HuH-7.5 (cell line): ENCODE measurements at regions not wholly inside any gene's neighbourhood (a gene's known extent, or its start where the extent isn't known, plus 50 kb on each side); places are given as distances from the start of the nearest gene placed in this dataset.
"Not testable (repeated sequence)": the region's sequence is repeated elsewhere in the genome, so short reads cannot be mapped to it uniquely, and the experiment has no call there.

Experiments
- DNase-seq: peaks from one replicate; pipeline ENCODE4 v3.0.0; 2011; ENCODE audit warnings: low spot score

DNA sequence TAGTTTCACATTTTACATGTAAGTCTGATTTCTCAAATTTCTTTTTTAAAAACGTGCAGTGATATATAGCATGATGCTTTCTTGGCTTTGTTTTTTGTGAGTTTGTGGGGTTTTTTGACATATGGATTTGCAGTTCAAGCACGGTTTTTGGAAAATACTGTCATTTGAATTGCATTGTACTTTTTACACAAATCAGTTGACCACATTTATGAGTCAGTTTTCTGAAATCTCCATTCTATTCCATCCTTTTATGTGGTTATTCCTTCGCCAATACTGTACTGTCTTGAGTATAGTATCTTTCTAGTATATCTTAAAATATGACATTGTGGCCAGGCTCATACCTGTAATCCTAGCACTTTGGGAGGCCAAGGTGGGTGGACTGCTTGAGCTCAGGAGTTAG is 890.0 kb upstream of the CITED2 start:
- no peak for DNase-seq

DNA sequence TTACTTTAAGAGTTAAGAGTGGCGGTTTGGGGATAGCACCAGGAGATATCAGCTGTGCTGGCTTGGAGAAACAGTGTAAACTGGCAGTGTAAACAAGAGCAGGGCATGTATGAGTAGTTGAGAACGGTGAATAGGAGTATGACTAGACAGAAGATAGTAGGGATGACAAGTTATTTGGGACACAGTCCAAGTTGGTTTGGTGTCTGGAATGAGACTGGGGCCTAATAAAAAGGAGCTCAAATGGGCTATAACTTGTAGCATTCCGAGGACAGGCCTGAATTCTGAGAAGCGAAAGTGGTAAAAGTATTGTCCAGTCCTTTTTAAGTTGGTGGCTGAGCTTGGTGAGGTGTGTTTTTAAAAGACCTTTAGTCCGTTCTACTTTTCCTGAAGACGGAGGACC is 883.9 kb upstream of the CITED2 start:
- not testable (repeated sequence) for DNase-seq

DNA sequence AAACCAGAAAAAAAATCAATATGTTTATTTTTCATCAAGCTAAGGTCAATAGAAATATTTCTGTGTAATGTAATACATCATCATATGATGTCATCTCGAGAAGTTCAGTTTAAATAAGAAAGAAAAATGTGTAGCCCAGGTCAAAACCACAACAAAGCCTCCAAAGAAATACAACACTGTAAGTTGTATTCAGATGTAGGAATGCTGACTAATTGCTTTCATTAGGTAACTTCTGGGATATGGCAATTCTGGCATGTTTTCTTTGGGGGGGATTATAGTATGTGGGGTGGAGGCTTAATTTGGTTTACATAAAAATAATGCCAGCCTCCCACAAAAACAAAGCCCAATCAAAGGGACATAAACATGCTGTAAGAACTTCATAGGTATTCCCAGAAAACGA is 881.8 kb upstream of the CITED2 start:
- no peak for DNase-seq

DNA sequence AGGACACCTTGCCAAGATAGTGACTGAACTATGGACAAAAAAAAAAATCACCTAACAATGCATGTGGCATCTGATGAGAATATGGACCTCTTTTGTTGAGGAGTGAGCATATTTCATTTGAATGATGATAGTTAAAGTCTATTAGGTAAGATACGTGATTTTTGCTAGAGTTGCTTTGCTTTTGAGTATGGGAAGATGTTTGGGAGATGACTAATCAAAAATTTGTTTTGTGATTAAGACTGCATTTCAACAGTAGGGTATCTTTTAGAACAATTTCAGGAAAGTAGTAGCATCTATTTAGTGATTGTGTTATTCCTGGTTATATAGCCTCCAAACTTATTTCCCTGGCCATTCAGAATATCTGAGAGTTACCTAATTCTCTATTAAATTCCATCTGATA is 878.6 kb upstream of the CITED2 start:
- DNase-seq, result no peak

DNA sequence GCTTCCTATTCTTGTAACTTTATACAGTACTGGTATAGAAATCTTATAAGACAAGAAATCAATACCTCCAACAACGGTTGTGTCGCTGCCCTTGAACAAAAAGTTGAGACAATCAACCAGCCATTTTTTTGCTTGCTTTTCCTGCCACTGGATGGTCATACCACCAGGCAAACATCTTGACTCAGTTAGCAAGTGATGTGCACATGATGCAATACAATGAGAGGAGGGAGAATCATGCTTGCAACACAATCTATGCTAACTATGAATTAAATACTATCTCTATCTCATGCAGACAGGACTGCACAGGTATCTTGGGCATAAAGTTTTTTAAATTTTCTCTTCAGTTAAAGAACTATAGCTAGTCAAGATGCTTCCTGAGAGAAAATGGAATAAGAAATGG is 877.7 kb upstream of the CITED2 start:
- no peak for DNase-seq

DNA sequence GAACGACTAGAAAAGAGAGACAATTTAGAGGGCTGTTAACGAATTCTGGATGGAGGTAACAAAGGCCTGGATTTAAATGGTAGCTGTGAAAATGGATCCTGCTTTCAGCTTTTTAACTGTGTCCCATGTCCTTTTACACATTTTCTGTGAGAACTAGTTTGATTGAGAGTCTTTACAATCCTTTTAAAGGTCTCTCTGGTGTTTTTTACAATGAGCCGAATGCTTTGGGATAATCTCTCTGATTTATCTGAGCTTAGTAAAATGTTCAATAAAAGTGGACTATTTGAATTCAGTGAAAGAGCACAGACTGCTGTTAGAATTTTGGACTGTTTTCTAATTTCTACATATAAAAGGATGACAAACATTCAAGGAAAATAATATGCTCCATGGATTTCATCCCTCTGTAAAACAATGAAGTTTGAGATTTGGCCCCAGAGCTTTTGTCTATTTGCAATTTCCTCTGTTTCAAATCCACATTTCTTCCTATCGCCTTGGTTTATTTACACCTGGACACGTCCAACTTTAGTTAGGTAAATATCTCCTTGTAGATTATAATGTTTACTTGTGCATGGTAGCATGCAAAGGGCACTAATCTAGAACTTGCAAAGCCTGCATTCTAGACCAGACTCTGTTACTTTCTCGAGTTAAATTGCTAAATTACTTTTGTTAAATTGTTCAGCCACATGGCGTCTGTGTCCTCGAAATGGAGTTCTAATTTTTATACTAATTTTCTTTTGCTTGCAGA is 871.0 kb upstream of the CITED2 start:
- DNase-seq, result no peak

DNA sequence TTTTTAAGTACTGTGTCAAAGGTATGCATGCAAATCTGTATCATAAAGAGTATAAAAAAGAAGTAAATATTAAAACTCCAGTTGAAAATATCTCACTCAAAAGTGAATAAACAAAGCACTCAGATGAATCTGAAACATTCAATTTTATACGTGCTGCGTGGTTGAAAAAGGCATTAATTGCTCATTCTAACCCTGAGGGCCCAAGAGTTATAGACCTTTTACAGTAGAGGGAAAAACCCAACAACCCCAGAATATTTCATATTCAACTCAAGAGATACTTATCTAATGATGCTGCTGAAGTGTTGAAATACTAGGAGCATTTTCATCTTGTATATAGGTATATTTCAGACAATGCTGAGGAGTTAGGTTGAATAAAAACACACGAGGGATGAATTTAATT is 862.8 kb upstream of the CITED2 start:
- no peak for DNase-seq

DNA sequence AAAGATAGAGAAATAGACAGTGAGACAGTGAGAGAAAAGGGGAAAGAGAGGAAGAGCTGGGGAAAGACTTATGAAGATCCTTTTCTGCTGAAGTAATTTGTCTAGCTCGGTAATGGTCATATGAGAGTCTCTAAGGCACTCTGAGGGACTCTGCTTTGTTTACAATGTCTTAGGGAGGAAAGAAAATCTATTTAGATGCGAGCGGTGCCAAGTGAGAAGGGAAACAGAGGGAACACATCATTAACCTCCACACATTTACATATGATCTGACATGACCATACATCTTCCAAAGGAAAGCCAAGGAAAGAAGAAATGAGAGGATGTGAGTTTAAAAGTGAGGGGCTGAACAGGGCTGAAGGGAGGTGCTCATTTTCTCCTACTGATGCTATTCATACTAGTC is 862.3 kb upstream of the CITED2 start:
- DNase-seq, result no peak

DNA sequence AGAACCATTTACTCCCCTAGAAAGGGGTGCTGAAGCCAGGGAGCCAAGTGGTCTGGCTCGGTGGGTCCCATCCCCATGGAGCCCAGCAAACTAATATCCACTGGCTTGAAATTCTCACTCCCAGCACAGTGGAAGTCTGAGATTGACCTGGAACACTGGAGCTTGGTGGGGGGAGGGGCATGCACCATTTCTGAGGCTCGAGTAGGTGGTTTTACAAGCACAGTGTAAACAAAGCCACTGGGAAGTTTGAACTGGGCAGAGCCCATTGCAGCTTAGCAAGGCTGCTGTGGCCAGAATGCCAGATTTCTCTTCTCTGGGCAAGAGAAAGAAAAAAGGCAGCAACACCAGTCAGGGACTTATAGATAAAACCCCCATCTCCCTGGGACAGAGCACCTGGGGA is 855.8 kb upstream of the CITED2 start:
- DNase-seq, result no peak

DNA sequence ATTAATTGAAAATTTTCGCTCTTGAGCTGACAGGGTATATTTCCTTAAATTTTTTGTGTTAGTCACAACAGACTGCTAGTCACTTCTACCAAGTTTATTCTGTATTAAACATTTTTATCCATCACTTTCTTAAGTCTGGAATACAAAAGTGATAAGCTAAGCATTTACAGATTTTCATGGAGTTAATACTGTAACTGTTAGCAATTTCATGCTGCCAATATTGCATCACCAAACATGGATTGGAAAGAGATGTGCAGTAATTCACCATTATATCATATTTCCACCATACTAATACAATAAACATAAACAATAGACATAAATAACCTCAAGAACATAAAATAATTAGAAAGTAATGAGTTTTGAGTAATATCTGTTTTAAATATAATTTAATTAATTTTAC is 854.0 kb upstream of the CITED2 start:
- DNase-seq, result no peak

DNA sequence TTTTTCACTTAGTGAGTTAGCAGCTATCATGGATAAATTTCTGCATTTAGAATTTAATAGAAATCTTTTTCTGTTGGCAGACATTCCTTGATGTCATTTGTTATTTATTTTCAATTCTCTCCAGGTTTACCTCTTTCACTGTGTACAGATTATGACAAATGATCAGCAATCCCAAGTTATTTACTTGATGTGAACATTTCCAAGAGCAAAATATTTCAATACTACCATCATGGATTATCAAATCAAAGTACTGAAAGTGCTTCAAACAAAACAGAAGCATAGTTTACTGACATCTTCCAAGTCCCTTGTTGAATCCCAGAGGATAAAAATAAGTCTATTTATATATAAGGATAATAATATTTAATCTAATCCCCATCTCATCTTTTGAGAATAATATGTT is 852.2 kb upstream of the CITED2 start:
- DNase-seq, result no peak

DNA sequence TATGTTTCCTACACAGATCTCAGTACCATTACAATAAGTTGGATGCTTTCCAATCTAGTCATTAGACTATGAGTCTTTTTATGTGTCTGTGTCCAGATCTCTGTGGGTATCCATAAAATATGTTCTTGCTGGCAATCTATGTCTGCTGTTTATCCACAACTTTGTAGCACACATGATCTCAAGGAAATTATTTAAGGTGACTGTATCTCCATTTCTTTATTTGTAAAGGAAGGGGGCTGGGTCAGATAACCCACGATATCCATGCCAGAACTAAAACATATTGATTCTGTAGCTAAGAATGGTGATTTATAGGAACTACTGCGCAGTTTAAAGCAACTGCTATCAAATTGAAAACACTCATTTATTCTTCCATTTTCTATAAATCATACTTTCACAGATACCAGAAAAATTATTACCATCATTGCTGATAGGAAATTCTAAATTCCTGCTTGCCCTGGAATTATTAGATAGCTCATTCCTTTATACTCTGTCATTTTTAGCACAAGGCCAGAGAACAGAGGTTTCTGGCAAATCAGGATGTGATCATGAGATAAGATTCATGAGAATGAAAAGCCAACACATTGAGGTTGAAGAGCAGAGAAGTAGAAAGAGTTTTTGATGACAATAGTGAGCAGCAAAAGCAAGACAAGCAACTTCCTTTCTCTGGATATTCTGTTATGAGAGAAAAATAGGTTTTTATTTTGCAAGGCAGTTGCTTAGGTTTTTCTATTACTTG is 851.4 kb upstream of the CITED2 start:
- no peak for DNase-seq

DNA sequence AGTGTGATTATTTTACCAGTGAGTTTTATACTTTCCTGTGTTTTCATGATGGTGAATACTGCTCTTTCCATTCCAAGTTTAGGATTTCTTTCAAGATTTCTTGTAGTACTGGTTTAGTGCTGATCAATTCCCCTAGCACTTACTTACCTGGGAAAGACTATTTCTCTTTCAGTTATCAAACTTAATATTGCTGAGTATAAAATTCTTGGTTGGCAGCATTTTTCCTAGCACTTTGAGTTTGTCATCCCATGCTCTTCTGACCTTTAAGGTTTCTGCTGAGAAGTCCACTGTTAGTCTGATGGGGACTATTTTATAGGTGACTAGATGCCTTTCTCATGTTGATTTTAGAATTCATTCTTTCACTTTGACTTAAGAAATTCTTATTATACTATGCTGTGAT is 842.8 kb upstream of the CITED2 start:
- no peak for DNase-seq

DNA sequence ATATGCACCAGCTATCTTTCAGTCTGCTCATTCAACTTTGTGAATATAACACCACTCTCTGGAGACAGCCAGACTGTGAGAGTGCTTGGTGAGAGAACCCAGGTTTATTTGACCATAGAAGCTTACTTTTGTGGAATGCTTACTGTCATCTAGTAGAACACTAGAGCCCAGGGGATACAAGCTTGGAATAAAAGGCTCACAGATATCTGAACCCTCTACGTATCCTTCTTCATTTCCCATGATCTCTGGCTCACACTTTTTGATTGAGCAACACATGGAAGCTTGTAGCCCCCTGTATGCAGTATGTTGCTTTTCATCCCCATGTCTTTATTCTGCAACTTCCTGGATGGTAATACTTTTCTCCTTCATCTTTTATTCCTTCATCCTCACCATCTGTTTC is 835.3 kb upstream of the CITED2 start:
- DNase-seq, result no peak

DNA sequence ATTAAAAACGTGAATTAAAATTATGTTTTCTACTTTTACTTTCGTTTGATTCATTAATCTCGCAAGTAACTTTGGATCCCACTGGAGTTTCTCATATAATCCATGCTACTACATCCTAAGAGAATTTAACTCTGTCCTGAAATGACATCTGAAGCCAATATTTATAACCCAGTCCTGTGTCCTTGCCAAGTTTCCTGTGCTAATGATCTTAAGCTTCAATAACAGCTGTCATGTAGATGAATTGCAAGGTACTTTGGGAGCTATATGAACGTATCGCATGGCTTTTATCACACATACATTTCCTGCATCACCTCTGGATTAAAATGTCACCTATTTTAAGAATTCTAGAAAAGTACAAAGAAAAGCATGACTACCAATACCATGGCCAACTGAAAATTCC is 833.8 kb upstream of the CITED2 start:
- DNase-seq, result no peak

DNA sequence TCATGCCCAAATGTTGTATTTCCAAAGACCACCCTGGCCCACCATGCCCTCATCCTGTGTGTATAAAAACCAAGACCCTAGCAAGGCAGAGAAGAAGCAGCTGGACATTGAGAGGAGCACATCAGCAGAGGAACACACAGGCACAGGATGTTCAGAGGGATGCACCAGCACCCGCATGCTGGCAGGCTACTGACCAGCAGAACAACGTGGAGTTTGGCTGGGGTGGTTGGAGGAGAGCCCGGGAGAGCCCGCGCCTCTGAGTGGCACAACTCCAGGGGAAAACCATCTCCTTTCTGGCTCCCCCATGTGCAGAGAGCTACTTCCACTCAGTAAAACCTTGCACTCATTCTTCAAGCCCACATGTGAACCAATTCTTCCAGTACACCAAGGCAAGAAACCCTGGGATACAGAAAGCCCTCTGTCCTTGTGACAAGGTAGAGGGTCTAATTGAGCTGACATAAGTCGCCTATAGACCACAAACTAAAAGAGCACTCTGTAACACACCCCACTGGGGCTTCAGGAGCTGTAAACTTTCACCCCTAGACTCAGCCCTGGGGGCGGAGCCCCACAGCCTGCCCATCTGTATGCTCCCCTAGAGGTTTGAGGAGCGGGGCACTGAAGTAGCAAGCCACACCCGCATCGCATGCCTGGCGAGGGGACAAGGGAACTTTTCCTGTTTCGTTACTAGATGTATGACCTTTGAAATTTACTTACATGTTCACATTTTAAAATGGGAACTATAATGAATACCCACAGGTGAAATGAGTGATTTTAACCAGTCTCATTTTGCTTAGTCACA is 831.5 kb upstream of the CITED2 start:
- no peak for DNase-seq

DNA sequence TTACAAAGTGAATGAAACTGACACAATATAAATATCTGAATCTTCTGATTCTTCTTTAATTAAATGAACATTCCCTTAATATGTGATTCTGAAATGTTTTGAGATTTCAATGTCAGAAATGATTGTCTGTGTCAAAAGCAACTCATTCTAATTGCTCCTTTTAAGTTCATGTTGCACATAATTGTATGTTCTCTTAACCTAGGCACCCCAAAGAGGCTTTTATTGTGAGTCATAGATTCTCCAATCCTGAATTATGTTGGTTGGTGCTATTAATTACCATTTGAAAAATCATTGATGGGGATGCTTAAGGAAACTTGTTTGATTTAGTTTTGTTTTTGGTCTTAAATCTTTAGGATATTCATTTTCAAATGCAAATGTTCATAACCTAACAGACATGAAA is 829.7 kb upstream of the CITED2 start:
- DNase-seq, result no peak

DNA sequence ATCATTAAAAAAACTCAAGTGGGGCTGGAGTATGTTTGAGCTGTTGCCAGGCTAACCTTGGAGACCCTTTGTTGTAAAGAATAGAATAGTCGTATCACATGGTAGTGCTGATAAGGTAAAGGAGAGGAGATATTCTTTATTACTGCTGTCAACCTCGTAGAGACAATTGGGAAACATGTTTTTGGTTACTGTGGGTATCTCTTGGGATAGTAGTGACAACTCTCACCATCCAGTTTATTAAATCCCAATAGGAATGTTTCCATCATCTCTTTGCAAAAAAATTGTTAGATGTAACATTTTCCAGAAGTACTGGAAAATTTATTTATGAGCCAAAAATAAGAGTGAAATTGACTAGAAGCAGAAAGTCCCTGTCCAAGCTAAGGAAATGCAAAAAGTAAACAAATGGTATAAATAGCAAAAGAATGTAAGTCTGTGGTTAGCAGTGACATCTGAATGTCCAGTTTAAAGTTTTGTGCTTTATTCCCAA is 829.3 kb upstream of the CITED2 start:
- DNase-seq, result no peak

DNA sequence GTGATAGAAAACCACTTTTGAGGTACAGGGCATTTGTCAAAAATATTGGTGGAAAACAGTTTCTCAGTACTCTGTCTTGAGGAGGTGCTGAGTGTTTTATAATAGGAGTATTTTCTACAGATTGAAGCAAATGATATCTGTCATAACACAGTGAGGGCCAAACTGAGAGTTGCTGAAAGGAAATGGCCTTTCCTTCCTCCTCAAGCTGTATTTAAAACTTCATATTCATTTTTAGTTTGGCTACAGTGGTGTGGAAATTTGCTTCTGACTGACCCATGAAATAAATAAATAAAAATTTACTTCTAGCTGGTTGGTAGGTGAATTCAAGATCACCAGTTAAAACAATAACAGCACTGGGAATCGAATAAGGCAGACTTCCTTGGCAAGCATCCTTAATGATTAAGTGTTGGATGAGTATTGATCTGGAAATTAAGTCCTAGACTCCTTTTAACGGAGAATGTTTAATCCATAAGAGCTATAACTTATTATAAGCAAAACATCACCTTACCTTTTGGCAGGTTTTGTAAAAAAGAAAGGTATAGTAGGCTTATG is 828.6 kb upstream of the CITED2 start:
- no peak for DNase-seq

DNA sequence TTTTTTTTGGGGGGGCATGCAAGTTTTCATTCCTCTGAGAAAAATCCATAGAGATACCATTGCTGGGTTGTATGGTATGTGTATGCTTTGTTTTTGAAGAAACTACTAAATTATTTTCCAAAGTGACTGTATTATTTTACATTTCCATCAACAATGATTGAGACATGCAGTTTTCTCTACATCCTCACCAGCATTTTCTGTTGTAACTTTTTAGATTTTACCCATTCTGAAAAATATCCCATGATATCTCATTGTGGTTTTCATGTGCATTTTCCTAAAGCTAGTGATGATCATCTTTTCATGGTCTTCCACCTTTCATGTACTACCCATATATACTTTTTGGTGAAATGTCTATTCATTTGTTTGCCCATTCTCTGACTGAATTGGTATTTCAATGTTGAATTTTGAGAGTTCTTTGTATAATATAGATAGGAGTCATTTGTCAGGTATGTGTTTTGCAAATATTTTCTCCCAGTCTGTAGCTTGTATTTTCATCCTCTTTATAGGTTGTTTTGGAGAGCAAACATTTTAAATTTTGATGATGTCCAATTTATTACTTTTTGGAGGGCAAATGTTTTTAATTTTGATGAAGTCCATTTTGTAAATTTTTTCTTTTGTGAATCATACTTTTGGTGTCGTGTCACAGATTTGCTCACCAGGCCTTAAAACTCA is 827.5 kb upstream of the CITED2 start:
- no peak for DNase-seq

DNA sequence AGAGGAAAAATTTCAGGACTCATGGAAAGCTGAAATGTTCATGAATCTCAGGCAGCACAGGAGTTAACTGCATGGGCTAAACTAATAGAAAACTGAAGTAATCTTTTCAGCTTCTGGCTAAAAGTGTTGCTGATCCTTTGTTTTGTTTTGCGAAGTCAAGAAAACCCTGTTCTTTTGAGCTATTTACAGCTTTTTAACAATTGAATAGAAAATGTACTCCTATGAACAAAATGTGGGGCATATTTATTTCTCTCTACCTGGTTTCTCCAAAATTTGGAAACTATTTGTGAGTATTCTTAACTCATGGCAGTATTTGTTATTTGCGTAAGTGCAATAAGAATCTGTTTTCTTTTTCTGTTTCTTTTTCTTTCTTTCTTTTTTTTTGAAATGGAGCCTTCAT is 818.8 kb upstream of the CITED2 start:
- DNase-seq, result no peak

DNA sequence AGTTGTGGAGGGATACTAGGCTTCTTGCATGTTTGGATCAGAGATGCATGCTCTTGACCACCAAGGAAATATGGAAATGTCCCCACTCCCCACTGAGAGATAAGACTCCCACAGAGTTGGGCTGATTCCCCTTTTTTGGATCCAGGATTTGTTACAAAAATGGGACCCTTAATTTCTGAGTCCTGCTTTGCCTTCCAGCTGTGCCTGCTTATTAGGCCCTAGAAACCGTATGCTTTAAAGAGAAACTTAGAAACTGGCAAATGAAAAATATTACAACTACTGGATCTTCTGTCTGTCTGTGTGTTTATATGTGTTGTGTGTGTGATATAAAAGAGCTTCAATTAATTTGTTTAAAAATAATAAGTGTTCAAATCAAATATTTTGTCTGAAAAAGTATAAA is 817.6 kb upstream of the CITED2 start:
- DNase-seq, result no peak
